Activated B cell treated with CpG ODN at 0.5 μM for 24 hours (primary cell): ENCODE measurements at regions not wholly inside any gene's neighbourhood (a gene's known extent, or its start where the extent isn't known, plus 50 kb on each side); places are given as distances from the start of the nearest gene placed in this dataset.
"Not testable (repeated sequence)": the region's sequence is repeated elsewhere in the genome, so short reads cannot be mapped to it uniquely, and the experiment has no call there.

Experiments used
- ATAC-seq: fragments of 200-7000 bp; cut with Tn5 transposase; one replicate; pipeline ENCODE4 v1.10.0; 2021; ENCODE audit warnings: low read depth, mild to moderate bottlenecking, moderate library complexity
- CTCF ChIA-PET: fragments of 350-600 bp; sonication (Branson Sonifier 250); formaldehyde crosslinking; loops from one replicate; lab custom pipeline; 2021; ENCODE audit warnings: antibody characterized with exemption; lab: Charles Lee
- POLR2A ChIA-PET: fragments of 350-600 bp; sonication (Branson Sonifier 250); formaldehyde crosslinking; loops from one replicate; lab custom pipeline; 2021; ENCODE audit warnings: antibody characterized with exemption; lab: Charles Lee
- DNase-seq: peaks from one replicate; pipeline ENCODE4 v3.0.0; 2022
- H3K27ac Mint-ChIP-seq: one replicate; pipeline ENCODE4 v1.8.0; 2020; ENCODE audit warnings: mixed read lengths
- H3K27me3 Mint-ChIP-seq: one replicate; pipeline ENCODE4 v1.8.0; 2021; ENCODE audit warnings: mixed read lengths
- H3K36me3 Mint-ChIP-seq: one replicate; pipeline ENCODE4 v1.8.0; 2021; ENCODE audit warnings: low read depth, mixed read lengths
- H3K4me1 Mint-ChIP-seq: one replicate; pipeline ENCODE4 v1.8.0; 2021; ENCODE audit warnings: mixed read lengths
- H3K4me3 Mint-ChIP-seq: one replicate; pipeline ENCODE4 v1.8.0; 2020; ENCODE audit warnings: mild to moderate bottlenecking, mixed read lengths
- H3K9me3 Mint-ChIP-seq: one replicate; pipeline ENCODE4 v1.8.0; 2020; ENCODE audit warnings: mixed read lengths
- intact Hi-C: fragments of 100-400 bp; cut with micrococcal nuclease; formaldehyde crosslinking; loops from one replicate; pipeline ENCODE4 v1.15.1; 2024
- TF ChIP-seq, protein P1 (sequence below): fragments of 200-600 bp; IDR thresholded peaks from one replicate; pipeline ENCODE4 v1.8.0; 2022; ENCODE audit warnings: antibody characterized with exemption, mild to moderate bottlenecking

DNA sequence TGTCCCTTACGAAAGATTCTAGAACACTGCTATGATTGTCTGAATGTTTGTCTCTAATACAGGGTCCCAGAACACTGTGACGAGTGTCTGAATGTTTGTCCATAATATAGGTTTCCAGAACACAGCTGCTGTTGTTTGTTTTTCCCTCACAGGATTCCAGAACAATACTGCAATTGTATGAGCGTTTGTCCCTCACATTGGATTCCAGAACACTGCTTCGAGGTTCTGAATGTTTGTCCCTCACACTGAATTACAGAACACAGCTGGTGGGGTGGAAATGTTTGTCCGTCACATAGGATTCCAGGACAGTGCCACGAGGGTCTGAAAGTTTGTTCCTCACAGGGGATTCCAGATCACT lies 199.0 kb downstream of the FOXD4L6 start:
- peaks cover 38% of the 10 kb centered on the region for H3K9me3 Mint-ChIP-seq

DNA sequence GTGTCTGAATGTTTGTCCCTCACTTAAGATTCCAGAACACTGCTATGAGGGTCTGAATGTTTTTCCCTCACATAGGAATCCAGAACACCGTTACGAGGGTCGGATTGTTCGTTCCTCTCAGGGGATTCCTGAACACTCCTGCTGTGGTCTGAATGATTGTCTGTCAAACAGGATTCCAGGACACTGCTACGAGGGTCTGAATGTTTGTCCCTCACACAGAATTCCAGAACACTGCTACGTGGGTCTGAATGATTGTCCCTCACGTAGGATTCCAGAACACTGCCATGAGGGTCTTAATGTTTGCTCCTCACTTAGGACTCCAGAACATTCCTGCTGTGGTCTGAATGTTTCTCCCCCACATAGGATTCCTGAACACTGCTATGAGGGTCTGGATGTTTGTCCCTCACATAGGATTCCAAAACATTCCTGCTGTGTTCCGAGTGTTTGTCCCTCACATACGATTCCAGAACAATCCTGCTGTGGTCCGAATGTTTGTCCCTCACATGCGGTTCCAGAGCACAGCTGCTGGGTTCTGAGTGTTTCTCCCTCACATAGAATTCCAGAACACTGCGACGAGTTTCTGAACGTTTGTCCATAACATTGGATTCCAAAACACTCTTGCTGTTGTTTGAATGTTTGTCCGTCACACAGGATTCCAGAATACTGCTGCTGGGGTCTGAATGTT lies 199.5 kb downstream of the FOXD4L6 start:
- Mint-ChIP-seq H3K27me3 (no peaks in the 10 kb centered on the region), H3K36me3 (peaks cover 13% of the 10 kb centered on the region), H3K9me3 (peaks cover 42% of the 10 kb centered on the region), H3K4me1 (no peaks in the 10 kb centered on the region), H3K4me3 (no peak overlapping the region), H3K27ac (no peak overlapping the region)
- intact Hi-C loops = no loop called here
- ATAC-seq (no peak), DNase-seq (no peak)
- TF ChIP-seq, protein P1, sequence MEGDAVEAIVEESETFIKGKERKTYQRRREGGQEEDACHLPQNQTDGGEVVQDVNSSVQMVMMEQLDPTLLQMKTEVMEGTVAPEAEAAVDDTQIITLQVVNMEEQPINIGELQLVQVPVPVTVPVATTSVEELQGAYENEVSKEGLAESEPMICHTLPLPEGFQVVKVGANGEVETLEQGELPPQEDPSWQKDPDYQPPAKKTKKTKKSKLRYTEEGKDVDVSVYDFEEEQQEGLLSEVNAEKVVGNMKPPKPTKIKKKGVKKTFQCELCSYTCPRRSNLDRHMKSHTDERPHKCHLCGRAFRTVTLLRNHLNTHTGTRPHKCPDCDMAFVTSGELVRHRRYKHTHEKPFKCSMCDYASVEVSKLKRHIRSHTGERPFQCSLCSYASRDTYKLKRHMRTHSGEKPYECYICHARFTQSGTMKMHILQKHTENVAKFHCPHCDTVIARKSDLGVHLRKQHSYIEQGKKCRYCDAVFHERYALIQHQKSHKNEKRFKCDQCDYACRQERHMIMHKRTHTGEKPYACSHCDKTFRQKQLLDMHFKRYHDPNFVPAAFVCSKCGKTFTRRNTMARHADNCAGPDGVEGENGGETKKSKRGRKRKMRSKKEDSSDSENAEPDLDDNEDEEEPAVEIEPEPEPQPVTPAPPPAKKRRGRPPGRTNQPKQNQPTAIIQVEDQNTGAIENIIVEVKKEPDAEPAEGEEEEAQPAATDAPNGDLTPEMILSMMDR = no peak
- ChIA-PET CTCF (no interaction called here), POLR2A (no interaction called here)

More for the DNA sequence above, 199.0 kb downstream of the FOXD4L6 start:
- CTCF ChIA-PET, POLR2A ChIA-PET, H3K4me3 Mint-ChIP-seq, DNase-seq, intact Hi-C loops, H3K27ac Mint-ChIP-seq, ATAC-seq, H3K27me3 Mint-ChIP-seq, H3K4me1 Mint-ChIP-seq: not testable (repeated sequence)
- H3K36me3 Mint-ChIP-seq = peaks cover 13% of the 10 kb centered on the region

DNA sequence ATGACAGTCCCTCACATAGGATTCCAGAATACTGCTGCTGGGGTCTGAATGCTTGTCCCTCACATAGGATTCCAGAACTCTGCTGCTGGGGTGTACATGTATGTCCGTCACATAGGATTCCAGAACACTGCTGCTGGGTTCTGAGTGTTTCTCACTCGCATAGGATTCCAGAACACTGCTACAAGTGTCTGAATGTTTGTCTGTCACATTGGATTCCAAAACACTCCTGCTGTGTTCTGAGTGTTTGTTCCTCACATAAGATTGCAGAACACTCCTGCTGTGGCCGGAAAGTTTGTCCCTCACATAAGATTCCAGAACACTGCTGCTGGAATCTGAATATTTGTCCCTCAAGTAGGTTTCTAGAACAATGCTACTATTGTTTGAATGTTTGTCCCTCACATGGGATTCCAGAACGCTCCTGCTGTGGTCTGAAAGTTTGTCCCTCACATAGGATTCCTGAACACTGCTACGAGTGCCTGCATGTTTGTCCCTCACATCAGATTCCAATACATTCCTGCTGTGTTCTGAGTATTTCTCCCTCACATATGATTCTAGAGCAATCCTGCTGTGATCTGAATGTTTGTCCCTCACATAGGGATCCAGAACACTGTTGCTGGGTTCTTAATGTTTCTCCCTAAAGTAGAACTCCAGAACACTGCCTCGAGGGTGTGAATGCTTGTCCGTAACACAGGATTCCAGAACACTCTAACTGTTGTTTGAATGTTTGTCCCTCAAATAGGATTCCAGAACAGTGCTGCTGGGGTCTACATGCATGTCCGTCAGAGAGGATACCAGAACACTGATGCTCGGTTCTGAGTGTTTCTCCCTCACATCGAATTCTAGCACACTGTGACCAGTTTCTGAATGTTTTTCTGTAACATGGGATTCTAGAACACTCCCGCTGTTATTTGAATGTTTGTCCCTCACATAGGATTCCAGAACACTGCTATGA lies 200.4 kb downstream of the FOXD4L6 start:
- Mint-ChIP-seq H3K27me3 (no peaks in the 10 kb centered on the region), H3K4me1 (no peaks in the 10 kb centered on the region), H3K4me3 (no peak overlapping the region), H3K27ac (no peak overlapping the region), H3K9me3 (peaks cover 48% of the 10 kb centered on the region), H3K36me3 (peaks cover 9% of the 10 kb centered on the region)
- ChIA-PET POLR2A (no interaction called here), CTCF (no interaction called here)
- ATAC-seq (no peak), DNase-seq (no peak)
- intact Hi-C loops = no loop called here
- TF ChIP-seq, protein P1 = no peak

DNA sequence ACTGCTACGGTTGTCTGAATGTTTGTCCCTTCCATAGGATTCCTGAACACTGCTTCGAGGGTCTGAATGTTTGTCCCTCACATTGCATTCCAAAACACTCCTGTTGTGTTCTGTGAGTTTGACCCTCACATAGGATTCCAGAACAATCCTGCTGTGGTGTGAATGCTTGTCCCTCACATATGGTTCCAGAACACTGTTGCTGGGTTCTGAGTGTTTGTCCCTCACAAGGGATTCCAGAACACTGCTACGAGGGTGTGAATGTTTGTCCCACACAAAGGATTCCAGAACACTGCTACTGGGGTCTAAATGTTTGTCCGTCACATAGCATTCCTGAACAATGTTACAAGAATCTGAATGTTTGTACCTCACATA lies 201.2 kb downstream of the FOXD4L6 start:
- Mint-ChIP-seq H3K4me1 (no peaks in the 10 kb centered on the region), H3K4me3 (no peak overlapping the region), H3K27ac (no peak overlapping the region), H3K27me3 (no peaks in the 10 kb centered on the region), H3K9me3 (peaks cover 51% of the 10 kb centered on the region), H3K36me3 (peaks cover 6% of the 10 kb centered on the region)
- TF ChIP-seq, protein P1 = no peak
- CTCF ChIA-PET = no interaction called here
- no peak for DNase-seq
- POLR2A ChIA-PET = no interaction called here
- intact Hi-C loops = no loop called here
- ATAC-seq = no peak

DNA sequence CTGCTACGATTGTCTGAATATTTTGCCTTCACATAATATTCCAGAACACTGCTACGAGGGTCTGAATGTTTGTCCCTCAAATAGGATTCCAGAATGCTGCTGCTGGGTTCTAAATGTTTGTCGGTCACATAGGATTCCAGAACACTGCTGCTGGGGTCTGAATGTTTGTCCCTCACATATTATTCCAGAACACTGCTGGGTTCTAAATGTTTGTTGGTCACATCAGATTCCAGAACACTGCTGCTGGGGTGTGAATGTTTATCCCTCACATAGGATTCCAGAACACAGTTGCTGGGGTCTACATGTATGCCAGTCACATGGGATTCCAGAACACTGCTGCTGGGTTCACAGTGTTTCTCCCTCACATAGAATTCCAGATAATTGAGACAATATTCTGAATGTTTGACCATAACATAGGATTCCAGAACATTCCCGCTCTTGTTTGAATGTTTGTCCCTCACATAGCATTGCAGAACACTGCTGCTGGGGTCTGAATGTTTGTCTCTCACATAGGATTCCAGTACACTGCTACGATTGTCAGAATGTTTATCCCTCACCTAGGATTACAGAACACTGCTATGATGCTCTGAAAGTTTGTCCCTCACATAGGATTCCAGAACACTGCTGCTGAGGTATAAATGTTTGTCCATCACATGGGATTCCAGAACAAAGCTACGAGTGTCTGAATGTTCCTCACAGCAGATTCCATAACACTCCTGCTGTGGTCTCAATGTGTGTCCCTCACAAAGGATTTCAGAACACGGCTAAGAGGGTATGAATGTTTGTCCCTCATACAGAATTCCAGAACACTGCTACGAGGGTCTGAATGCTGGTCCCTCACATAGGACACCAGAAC lies 201.8 kb downstream of the FOXD4L6 start:
- Mint-ChIP-seq H3K4me3 (no peak overlapping the region), H3K4me1 (no peaks in the 10 kb centered on the region), H3K27ac (no peak overlapping the region), H3K27me3 (no peaks in the 10 kb centered on the region), H3K9me3 (peaks cover 45% of the 10 kb centered on the region), H3K36me3 (peaks cover under 1% of the 10 kb centered on the region)
- ChIA-PET POLR2A (no interaction called here), CTCF (no interaction called here)
- TF ChIP-seq, protein P1 = no peak
- no peak for ATAC-seq
- intact Hi-C loops = no loop called here
- DNase-seq = no peak
